ENCODE measurements at regions not wholly inside any gene's neighbourhood (a gene's known extent, or its start where the extent isn't known, plus 50 kb on each side); places are given as distances from the start of the nearest gene placed in this dataset.

DNA sequence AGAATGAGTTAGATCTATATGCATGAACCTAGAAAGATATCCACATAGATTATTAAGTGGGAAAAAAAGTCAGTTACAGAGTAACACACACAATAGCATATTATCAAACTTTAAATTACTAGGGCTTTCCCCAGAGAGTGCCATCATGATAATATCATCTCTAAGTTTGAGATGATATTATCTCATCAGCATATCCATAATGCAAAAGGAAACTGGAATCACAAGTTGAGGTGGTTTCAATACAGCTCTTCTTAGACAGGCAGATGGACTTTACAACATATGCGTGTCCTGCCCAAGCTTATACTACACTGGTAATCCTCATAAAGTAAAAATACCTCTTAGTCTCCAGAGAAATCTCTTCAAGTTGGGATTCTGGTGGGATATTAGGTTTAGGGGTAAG, 236.2 kb upstream of the SERP2 start:
- TF ChIP-seq, protein P1, sequence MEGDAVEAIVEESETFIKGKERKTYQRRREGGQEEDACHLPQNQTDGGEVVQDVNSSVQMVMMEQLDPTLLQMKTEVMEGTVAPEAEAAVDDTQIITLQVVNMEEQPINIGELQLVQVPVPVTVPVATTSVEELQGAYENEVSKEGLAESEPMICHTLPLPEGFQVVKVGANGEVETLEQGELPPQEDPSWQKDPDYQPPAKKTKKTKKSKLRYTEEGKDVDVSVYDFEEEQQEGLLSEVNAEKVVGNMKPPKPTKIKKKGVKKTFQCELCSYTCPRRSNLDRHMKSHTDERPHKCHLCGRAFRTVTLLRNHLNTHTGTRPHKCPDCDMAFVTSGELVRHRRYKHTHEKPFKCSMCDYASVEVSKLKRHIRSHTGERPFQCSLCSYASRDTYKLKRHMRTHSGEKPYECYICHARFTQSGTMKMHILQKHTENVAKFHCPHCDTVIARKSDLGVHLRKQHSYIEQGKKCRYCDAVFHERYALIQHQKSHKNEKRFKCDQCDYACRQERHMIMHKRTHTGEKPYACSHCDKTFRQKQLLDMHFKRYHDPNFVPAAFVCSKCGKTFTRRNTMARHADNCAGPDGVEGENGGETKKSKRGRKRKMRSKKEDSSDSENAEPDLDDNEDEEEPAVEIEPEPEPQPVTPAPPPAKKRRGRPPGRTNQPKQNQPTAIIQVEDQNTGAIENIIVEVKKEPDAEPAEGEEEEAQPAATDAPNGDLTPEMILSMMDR (conservative IDR thresholded peaks at IDR 0.05; ENCODE audit: low read depth, low read length): no peak
- no peak overlapping the region for H3K4me3 ChIP-seq (ENCODE audit: low read depth, low read length)
- DNase-seq (ENCODE audit: low read depth): no peak

DNA sequence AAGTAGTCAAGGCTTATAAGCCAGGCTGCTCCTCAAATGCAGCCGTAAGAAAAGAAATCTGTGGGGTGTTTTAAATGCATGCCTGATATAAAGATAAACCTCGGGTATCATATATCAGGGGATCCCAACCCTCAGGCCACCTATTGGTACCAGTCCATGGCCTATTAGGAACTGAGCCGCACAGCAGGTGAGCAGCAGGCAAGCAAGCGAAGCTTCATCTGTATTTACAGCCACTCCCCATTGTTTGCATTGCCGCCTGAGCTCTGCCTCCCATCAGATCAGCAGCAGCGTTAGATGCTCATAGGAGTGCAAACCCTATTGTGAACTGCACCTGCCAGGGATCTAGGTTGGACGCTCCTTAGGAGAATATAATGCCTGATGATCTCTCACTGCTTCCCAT, 233.5 kb upstream of the SERP2 start:
- TF ChIP-seq, protein P1 (conservative IDR thresholded peaks at IDR 0.05; ENCODE audit: low read depth, low read length): no peak
- no peak overlapping the region for H3K4me3 ChIP-seq (ENCODE audit: low read depth, low read length)

DNA sequence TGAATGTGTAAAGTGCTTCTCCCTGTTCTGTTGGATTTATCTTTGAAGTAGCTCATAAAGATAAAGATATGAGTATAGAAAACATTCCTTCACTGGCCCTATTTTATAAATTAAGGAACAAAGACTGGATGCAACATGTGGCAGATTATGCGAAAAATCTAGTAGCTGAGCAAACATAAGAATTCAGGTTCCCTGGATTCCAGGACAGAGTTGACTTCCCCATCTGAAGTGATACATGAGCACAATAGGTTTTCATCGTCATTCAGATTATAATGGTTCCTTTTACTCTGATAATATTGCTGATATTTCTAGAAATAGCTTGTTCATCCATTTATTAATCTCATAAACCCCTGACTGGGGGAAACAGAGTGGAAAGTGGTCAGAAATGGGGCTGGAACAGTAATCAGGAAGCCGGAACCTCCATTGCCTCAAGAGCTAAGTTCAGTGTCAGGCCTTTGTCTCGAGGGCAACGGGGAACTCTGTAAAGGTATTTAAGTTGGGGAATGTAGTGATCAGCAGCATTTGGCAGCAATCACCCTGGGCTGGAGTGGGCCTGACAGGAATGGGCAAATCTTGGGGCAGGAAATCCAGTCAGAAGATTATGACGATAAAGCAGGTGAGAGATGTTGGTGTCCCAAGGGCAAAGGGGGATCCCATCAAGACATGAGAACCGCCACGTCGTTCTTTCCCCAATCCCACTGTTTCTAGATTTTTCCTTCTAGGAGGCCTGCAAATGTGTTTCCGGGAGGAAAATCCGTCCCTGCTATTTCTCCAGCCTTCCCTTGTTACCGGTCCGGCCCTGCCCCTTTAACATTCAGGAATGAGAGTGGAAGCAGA, 232.5 kb upstream of the SERP2 start:
- DNase-seq (ENCODE audit: low read depth): no peak
- H3K4me3 ChIP-seq (ENCODE audit: low read depth, low read length): peak overlapping the region; percentile 61
- TF ChIP-seq, protein P1 (conservative IDR thresholded peaks at IDR 0.05; ENCODE audit: low read depth, low read length): no peak

More for the DNA sequence above, 233.5 kb upstream of the SERP2 start:
- DNase-seq (ENCODE audit: low read depth): no peak

DNA sequence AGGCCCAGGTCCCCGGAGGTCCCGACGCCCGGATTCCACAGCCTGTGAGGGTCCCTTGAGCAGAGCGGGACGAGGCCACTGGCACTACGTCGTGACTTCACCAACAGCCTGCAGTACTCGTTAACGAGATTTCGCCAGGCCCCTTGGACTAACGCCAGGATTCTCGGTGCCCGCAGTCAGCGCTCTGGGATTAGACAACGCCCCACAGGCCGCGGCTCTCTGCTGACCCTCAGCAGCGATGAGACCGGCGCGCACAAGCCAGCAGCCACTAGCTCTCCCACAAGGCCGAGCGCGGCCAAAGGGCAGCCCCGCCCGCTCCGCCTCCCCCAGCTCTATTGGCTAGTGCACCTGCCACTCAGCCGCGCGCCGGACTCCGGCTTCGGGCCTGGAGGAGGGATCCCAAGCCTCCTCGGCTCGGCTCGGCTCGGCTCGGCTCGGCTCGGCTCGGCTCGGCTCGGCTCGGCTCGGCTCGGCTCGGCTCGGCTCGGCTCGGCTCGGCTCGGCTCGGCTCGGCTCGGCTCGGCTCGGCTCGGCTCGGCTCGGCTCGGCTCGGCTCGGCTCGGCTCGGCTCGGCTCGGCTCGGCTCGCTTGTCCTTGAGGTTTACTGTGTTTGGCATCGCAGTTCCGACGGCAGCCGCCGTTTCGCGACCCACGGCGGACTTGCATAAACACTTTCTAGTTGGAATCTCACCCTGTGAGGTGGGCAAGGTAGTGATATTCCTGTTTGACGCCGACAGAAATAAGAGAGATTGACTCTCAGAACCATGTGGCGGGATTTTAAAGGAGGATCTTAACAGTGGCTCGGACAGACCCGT, 231.7 kb upstream of the SERP2 start:
- TF ChIP-seq, protein P1 (conservative IDR thresholded peaks at IDR 0.05; ENCODE audit: low read depth, low read length): peak; percentile 3
- H3K4me3 ChIP-seq (ENCODE audit: low read depth, low read length): peak overlapping the region; percentile 63
- peak; percentile 96 for DNase-seq (ENCODE audit: low read depth)

DNA sequence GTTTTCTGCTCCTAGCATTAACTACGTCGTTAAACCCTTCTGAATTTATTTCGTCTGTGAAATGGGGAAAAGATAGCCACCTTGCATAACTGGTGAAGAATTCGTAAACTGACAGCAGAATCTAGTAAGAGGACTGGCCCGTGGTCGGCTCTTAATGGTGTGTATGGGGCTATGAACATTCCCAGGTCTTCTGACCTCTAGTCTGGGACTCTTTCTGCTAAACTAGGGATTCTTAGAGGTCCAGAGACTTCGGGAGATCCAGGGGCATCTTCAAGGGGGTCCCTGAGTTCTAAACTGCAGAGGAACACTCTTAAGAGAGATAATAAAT, 231.1 kb upstream of the SERP2 start:
- TF ChIP-seq, protein P1 (conservative IDR thresholded peaks at IDR 0.05; ENCODE audit: low read depth, low read length): no peak
- DNase-seq (ENCODE audit: low read depth): no peak
- H3K4me3 ChIP-seq (ENCODE audit: low read depth, low read length): peak overlapping the region; percentile 63

DNA sequence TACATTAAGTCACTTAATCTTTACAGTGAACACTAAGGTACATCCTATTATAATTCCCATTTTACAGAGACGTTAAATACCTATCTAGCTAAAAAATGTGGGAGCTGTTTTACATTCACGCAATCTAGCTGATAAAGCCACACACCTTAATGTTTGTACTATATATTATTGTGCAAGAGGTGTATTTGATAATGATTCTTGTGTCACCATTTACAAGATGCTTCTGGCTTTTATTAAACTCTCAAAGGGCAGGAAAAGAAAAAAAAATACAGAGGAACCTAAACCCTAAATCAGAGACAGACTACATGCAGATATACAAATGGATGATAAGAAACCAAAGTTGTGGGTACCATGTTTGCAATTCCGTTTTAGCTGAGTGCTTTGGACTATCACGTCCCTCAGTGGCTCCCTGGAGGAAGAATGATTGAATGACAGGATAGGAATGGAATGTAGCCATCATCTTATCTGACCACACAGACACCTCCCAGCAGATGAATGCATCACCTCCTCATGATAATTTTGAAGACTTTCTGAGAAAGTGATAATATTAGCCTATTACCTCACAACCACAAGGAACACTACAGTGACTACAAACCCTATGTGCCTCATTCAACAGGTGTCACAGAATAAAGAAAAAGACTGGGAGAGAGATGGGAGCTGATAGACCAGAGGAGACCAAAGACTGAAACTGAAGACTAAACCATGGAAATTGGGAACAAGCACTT, 230.5 kb upstream of the SERP2 start:
- TF ChIP-seq, protein P1 (conservative IDR thresholded peaks at IDR 0.05; ENCODE audit: low read depth, low read length): no peak
- no peak overlapping the region for H3K4me3 ChIP-seq (ENCODE audit: low read depth, low read length)
- peak; percentile 67 for DNase-seq (ENCODE audit: low read depth)
